ENCODE measurements at regions not wholly inside any gene's neighbourhood (a gene's known extent, or its start where the extent isn't known, plus 50 kb on each side); places are given as distances from the start of the nearest gene placed in this dataset.
"Not testable (repeated sequence)": the region's sequence is repeated elsewhere in the genome, so short reads cannot be mapped to it uniquely, and the experiment has no call there.

DNA sequence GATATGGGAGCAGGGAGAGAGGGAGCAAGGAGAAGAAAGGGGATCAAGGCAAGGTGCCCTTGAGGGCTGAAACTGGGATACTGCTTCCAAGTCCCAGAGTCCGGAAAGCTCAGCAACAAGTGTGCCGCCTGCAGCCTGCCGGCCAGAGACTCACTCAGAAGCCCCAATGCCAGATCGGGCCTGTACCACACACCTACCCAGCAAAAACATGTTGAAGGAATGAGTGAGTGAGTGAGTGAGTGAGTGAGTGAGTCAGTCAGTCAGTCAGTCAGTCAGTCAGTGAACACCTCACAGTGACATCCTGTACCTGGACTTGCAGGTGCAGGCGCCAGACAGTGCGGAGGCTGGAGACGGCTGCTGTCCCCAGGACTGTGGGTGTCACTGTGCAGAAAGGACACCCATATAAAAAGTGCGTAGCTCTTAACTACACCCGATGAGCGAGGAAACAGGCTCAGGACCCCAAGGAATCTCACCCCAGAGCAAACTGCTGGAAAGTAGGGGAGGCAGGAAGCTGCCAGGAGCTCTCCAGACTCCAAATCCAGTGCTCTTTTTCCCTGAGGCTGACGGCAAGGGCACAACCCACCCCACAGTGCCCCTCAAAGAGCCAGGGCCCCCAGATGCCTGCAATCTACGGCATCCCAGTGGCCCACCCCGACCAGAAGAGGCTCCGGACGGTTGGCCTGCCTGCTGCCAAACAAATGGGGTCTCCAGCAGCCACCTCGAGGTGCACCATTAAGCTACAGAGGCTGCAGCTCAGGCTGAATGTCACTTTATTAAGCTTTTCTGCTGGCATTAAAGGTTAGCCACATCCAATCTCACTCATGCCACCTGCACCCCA, 261.7 kb downstream of the NPHP4 start:
- DNase-seq: no peak

DNA sequence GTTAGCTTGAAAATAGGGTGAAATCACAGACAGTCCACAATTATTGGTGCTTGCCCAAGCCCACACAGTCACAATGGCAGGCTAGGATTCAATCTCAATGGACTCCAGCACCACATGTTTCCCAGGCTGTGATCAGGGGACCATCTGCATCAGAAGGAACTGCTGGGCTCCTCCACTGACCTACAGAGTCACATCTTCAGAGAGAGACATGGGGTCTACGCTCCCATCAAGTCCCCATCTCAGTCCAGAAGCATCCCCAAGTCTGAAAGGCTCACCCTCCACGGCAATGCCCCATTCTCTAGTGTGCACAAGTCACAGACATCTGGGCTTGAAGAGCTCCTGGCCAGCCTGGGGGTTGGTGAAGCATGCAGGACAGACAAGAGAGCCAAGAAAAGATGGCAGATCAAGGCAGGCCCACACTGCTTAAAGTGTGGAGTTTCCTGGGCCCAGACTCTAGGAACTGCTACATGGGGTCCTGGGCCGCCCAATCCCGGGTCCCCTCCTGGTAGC, 262.5 kb downstream of the NPHP4 start:
- no peak for DNase-seq

DNA sequence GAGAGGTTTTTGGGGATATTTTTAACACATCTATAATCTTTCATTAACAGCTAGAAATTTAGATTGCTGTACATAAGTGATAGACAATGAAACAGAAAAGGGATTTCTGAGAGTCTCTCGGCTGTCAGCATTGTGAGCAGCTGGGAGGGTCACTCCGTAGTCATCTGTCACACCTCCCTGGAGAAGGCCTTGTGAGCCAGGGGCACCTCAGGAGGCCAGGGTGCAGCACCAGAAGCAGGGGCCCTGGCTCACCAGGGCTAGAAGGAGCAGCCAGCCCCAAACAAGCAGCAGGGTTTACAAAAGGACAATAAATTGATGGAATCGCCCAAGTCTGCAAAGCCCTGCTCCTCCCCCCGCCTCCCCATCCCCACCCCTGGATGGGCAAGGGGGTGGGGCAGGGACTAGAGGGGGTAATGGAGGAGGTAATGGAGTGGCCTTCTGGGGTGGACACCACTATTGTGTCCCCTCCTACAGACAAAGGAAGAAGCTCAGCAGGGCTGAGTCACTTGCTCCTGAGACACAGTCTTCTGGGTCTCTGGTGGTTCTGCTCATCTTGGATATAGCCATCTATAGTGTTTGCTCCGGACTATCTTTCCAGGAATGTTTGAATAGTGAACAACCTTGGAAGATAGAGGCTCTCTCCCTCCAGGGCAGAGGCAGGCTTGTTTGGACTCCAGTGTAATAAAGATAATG, 263.4 kb downstream of the NPHP4 start:
- DNase-seq: no peak

DNA sequence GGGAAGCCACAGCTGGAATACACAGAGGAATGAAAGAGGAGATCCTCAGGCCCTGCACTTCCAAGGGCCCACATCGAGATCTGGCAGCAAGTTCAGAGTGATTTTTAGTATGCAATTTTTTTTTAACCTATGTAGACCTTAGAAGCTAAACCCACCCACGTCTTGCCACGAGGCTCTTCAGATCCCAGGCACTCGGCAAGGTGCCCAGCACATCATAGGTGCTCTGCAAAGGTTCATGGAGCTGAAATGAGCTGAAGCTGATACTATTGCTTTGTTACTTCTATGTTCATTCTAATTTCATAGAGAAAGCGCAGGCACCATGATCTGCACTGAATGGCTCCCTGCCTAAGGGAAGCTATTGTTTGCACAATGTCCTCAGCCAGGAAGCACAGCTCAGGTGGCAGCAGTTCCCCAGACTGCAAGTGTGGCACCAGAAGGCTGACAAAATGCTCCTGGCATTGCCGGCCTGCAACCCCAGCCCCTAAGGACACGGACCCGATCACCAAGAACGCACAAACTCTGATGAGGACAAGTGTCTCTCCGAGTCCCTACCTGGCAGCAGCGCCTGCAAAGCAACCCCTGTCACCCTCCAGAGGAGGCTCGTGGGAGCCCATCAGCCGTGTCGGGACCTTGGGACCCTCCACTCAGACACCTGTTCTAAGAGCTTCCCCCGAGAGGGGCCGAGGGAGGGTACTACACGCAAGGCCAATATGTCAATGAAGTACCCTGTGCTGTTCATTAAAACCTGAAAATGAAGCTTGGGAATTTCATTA, 264.2 kb downstream of the NPHP4 start:
- DNase-seq: no peak

DNA sequence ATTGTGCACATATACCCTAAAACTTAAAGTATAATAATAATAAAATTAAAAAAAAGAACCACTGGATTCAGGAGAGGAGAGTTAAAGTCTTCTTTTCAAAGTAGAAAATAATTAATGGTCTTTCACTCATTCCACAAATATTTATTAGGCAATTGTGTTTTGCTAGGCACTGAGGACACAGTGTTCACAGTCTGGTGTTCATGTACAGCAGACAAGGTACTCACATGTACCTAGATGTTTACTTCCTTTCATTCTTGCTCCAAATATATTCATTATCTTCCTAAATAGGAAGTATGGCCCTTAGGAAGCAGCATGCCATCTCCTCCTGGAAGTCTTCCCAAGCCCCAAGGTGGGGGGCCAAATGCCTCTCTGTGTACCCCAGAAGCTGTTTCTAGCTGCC, 265.0 kb downstream of the NPHP4 start:
- no peak for DNase-seq

DNA sequence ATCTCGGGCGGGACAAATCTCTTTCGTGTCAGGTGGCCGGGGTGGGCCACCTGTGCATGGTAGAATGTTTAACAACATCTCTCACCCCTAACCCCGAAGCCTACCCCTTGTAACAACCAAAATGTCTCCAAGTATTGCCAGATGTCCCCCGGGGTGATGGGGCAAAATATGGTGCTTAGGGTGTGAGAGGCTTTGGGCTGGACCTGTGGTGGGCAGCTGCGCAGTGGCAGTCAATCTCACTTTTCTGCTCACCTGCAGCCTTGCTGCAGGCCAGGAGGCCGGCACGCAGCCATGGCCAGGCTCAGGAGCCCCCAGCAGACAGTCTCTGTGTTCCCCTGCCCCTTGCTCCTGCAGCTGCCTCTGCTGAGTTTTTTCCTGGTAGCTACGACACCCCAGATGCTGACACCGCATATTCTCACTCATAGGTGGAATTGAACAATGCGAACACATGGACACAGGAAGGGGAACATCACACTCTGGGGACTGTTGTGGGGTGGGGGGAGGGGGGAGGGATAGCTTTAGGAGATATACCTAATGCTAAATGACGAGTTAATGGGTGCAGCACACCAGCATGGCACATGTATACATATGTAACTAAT, 265.5 kb downstream of the NPHP4 start:
- not testable (repeated sequence) for DNase-seq

DNA sequence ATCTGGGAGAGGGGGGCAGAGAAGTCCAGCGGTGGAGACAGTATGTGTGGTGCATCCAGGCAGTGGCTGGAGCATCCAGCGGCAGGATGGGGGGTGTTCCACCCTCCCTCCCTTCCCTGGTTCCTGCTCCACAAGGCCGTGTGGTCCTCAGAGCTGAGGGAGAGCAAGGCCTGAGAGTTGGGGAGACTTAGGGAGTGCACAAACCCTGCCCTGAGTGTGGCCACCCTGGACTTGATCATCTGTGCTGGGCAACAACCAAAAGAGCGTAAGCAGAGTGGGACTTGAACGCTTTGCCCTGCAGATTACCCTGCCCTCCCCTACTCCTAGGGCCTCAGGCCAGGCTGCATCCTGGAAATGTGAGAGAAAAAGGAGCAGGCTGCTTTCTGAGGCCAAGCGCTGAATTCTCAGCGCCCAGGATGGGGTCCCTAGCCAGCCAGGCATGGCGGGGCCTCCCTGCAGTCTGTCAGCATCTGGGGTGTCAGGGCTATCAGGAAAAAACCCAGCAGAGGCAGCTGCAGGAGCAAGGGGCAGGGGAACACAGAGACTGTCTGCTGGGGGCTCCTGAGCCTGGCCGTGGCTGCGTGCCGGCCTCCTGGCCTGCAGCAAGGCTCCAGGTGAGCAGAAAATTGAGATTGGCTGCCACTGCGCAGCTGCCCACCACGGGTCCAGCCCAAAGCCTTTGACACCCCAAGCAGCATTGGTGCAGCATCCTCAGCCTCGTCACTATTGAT, 266.2 kb downstream of the NPHP4 start:
- DNase-seq: no peak

DNA sequence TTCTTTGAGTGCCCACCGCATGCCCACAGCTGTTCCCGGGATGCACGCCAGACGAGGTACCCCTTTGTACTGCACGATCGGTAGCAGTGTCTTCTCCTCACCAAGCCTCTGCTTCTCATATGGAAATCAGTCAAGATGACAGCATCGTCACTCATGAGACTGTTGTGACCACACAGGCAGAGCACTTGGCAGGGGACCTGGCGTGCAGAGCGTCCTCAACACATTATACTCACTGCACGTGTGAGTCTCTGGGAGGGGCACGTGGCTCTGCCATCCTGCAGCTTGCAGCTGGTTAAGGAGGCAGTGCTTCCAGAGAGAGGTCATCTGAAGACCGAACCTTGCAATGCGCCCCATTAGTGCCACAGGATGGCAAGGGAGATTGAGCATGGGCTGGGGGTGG, 266.8 kb downstream of the NPHP4 start:
- DNase-seq: no peak

DNA sequence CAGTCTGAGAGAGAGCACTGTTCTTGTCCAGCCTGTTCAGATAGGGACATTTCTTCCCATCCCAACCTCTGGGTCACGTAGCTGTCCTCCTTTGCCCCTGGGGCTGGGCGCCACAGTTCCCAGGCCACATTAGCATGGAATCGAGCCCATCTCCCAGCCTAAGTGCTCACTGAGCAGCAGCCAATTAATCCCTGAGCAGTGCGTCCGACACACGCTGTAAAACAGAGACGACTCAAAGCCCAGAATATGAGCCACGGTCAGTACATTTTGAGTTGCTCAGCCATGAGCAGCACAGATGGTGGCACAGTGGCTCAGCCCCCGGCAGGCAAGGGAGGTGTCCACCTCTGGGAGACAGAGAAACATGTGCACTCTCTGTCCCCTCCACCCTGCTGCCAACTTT, 267.4 kb downstream of the NPHP4 start:
- no peak for DNase-seq

DNA sequence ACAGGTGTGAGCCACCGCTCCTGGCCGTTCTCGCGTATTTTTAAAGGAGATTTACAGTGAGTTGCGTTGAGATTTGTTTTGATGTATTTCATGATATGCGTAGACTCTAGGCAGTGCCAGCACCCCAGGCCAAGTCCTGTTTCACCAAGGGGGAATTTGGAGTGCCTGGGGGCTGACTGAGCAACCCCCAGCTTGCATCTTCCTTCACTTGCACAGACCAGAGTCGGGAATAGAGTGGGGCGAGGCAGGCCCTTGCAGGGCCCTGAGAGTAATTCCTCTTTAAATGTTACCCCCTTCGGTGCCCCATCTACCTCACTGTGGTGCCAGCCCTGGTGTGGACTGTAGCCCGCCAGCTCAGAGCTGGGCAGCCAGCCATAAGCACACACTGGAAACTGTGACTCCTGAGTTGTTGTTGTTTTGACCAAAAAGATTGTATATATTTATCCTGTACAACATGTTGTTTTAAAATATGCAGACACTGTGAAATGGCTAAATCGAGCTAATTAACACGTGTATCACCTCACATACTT, 269.5 kb downstream of the NPHP4 start:
- DNase-seq: no peak

DNA sequence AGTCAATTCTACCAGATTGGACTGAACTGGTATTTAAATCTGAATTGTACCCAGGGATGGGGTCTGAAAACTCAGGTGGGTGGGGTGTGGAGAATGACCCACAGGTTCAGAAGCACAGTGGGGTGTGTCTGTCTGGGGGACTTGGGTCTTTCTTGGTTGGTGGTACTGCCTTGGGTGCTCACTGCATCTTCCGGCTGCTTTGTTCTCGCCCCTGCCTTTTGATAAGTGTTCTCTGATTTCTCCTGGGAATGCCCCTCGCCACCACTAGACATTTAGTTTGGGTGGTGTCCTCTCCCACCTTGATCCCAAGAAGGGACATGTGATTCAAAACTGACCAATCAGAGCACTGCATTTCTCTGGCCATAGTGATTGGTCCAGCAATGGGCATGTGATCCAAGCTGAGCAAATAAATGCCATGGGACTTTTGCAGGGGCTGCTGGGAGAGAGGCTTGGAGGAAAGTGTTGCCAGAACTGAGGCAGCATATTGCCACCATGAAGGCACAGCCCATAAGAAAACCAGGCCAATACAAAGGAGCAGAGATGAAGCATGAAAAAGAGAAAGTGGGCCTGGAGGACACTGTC, 270.5 kb downstream of the NPHP4 start:
- DNase-seq: no peak

DNA sequence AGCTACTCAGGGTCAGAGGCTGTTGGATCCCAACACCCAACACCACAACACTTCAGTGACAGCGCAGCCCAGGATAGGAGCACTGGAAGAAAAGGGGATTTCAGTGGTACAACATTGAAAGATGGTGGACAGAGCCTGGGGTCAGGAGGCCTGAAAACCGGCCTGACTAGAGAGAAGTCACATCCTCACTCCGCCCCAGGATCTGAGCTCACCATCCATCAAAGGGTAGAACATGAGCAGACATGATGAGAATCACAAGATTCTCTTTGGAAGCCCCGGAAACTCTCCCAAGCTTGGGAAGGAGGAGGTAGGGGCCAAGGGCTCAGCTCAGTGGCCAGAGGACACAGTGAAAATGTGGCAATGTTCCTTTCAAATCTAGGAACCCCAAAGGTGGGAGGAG, 271.3 kb downstream of the NPHP4 start:
- DNase-seq: no peak

DNA sequence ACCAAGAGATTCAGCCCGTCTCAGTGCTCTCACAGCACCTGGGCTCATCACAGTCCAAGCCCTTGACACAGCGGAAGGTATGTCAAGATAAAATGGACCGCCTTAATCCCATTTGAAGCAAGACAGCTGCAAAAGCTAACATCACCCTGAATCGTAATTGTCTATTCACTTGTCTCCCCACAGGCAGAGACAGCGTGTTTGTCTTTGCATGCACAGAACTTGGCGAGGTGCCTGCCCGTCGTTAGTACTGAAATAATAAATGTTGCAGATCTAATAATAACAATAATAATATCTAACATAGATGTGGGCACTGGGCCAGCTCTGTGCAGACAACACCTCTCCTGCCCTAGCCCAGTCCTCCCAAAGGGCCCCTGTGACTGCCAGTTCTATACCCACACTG, 271.7 kb downstream of the NPHP4 start:
- no peak for DNase-seq

DNA sequence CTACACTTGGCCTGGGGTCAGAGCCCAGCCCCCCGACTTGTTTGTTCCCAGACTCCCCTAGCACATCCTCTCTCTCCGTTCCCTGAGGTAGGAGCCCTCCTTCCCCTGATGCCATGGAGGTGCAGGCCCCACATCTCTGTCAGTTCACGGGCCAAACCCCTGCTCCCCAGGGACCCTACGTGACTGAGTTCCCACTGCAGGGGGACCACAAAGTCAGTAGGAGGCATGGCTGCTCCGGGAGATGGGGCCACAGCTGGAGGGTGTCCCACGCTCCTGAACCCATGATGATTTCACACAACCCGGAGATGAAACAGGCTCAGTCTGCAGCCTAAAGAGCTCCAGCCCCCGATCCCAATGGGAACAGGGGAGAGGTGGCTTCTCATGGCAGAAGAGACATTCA, 272.2 kb downstream of the NPHP4 start:
- no peak for DNase-seq

DNA sequence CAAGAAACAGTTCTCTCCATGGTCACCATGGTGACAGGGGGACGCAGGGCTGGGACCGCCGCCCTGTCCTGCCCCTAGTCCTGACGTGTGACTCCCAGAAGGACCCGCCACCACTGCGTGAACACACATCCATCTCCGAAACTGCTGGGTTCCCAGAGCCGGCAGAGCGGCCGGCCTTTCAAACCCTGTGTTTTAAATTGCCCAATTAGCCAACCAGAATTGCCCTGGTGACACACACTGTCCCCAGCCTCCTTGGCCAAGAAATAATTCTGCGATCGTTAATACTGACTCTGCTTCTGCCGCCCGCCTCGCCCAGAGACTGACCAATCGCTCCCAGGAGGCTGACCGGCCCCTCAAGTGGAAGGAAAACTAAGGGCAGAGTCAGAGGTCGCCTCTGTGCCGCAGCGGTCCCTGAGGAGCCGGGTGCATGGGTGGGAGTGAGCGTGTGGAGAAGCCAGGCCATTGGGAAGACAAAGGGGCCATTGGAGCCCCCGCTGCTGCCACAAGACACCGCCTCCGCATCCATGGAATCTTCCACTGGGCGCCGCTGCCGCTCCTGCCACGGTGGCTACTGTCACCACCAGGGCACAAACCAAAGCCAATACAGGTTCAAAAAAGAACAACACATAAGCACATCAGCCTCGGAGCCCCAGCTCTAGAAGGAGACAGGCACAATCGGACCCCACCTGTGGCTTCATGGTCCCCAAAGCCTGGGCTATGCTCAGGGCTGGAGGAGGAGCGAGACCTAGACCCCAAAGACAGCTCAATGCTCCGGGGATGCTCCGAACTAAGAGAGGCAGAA, 273.2 kb downstream of the NPHP4 start:
- DNase-seq: no peak

DNA sequence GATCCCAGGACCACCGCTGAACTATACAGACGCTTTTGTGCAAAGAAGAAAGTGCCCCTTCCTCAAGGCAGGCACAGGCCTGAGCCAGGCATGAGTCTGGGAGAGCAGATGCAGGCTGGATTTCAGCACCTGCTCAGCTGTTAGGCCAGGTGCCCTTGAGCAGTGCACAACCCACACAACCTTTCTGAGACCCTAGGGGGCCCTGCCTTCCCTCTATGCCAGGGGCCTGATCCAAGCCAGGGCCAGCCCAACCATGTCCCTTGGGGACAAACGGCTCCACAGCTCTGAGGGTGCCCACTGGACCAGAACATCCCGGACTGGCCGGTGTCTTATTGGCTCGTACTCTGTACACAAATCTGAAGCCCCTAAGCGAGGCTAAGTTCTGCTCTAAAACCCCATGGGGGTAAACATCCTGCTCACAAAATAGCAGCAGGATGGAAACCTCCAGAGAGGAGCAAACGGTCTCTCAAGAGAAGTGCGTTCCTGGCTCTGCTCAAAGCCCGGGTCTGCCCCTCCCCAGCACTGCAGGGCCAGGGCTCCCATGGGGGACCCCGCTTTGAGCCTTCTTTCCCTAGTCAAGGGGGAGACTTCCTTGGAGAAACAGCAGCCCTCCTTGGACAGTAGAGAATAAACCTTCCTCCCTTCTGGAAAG, 275.1 kb downstream of the NPHP4 start:
- no peak for DNase-seq

DNA sequence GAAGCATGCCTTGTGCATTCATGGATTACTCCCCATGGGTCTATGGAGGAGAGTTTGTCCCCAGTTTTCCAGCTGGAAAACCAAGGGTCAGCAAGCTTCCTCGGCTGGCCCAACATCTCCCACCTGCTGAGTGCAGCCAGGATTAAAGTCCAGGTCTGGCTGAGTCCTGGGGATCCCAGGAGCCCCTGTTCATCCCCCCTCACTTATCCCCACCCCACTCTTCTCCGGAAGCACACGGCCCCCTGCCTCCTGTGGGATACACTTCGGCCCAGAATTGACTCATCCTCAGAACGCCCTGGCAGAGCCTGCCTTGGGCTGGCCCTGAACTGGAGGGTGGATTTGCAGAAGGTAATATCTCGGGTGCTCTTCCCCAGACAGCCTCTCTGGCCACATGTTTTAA, 276.1 kb downstream of the NPHP4 start:
- no peak for DNase-seq

DNA sequence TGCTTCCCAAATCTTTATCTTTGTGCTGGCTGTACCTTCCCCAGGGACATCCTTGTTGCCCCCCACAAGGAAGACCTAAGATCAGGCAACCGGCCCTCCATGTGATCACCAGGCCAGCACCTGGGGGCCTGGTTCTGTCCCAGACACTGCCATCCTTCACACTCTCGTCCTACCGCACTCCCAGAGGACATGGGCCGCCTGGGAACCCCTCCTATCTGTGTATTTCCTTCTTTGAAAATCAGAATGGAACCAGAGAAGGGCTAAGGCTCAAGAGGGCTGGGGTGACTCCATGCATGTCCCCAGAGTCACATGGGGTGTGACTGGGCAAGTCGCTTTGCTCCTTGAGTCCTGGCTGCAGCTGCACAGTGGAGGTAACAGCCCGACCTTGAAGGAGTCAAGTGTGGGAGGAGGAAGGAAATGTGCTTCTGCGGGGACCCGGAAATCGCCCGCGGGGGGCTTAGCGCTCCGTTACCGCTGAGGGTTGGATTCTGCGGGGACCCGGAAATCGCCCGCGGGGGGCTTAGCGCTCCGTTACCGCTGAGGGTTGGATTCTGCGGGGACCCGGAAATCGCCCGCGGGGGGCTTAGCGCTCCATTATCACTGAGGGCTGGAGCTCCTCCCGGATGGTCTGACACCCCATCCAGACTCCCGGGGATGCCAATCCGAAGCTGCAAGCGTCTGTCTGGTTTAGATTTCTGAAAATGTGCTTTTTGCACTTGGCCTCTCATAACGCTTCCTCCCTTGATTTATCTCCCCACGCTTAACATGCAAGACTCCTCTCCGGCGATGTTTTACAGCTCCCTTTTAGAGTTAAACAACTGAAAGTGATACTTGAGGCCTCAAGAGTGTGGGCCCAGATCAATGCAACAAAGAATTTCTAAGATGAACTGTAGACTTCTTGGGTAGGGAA, 278.9 kb downstream of the NPHP4 start:
- DNase-seq: no peak

DNA sequence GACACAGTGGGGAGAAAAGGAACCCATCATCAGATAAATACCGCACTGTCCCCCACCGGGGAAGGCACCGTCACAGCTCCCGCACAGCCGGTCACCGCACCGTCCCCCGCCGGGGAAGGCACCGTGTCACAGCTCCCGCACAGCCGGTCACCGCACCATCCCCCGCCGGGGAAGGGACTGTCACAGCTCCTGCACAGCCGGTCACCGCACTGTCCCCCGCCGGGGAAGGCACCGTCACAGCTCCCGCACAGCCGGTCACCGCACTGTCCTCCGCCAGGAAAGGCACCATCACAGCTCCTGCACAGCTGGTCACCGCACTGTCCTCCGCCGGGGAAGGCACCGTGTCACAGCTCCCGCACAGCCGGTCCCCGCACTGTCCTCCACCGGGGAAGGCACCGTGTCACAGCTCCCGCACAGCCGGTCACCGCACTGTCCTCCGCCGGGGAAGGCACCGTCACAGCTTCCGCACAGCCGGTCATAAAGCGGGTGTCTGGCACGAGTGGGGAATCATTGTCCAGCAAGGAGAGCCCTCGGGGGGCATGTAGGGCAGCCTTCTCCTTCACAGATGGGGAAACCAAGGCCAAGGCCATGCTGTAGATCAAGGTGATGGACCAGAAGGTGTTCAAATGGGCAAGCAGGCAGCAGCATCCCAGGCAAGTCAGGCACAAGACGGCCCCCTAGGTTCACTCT, 280.1 kb downstream of the NPHP4 start:
- DNase-seq: no peak

All from CD4-positive, alpha-beta T cell treated with Interferon gamma for 1 hour (primary cell).